Ascending aorta (tissue), 2 donors: ENCODE measurements at regions not wholly inside any gene's neighbourhood (a gene's known extent, or its start where the extent isn't known, plus 50 kb on each side); places are given as distances from the start of the nearest gene placed in this dataset.
"Not testable (repeated sequence)": the region's sequence is repeated elsewhere in the genome, so short reads cannot be mapped to it uniquely, and the experiment has no call there.

Source experiments
- DNase-seq, 2 donors: peaks; one replicate each; pipeline ENCODE4 v3.0.0-alpha.2; 2019; ENCODE audit warnings: low spot score in 2 of 2
- H3K27ac ChIP-seq, 2 donors: fragments of 200-600 bp; sonication (generic); one replicate each; pipeline ENCODE4 v1.5.1; 2016 to 2017; ENCODE audit warnings: mild to moderate bottlenecking in 1 of 2
- H3K27me3 ChIP-seq: fragments of 200-600 bp; sonication (generic); one replicate; pipeline ENCODE4 v1.5.1; 2017
- H3K36me3 ChIP-seq, 2 donors: fragments of 200-600 bp; sonication (generic); one replicate each; pipeline ENCODE4 v1.5.1; 2016
- H3K4me1 ChIP-seq, 2 donors: fragments of 200-600 bp; sonication (generic); one replicate each; pipeline ENCODE4 v1.5.1; 2016 to 2017; ENCODE audit warnings: mild to moderate bottlenecking in 1 of 2
- H3K4me3 ChIP-seq, 2 donors: fragments of 200-600 bp; sonication (generic); one replicate each; pipeline ENCODE4 v1.5.1; 2016 to 2017; ENCODE audit warnings: mild to moderate bottlenecking in 1 of 2
- H3K9me3 ChIP-seq, 2 donors: fragments of 200-600 bp; sonication (generic); one replicate each; pipeline ENCODE4 v1.5.1; 2016
- intact Hi-C: fragments of 100-400 bp; cut with DNase I; formaldehyde crosslinking; loops from one replicate; pipeline ENCODE4 v1.15.1; 2023
- TF ChIP-seq, protein P1 (sequence below), 3 experiments: fragments of 200-600 bp in 2 of 3; fragments of 450-650 bp in 1 of 3; sonication (generic) in 2 of 3; IDR thresholded peaks; one replicate each; pipeline ENCODE4 v1.5.1; 2016 to 2019; ENCODE audit warnings: antibody characterized with exemption in 3 of 3, mild to moderate bottlenecking in 1 of 3, moderate library complexity in 1 of 3

DNA sequence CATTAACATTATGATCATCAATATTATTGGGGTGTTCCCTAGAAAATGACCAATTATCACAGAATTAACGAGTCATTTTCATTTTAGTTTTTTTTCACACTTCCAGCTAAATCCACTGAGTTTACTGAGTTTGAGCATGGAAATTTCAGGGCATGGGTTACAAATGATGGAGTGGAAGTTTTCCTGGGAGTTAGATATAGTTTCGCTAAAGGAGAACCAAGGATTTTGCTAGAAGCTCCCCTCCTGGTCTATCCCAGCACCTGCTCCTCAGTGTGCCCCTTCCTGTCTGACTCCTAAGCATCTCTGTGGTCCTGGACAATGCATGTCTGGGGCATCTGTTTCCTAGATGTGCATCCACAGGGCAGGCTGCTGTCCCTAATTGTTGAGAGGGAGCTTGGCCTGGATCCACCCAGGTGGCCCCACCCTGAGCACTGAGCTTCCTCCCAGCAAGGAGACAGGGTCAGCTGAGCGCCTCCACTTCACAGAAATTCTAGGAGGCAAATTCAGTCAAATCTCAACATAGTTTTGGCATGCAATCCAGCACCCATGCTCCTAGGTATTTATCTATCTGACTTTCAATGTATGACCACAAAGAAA, 102.3 kb upstream of the GOLGA6L6 start:
- Histone ChIP-seq H3K4me3 (no peak overlapping the region), H3K9me3 (no peaks in the 10 kb centered on the region), H3K4me1 (no peaks in the 10 kb centered on the region), H3K27ac (no peak overlapping the region), H3K36me3 (no peaks in the 10 kb centered on the region), H3K27me3 (no peaks in the 10 kb centered on the region)
- DNase-seq = no peak
- intact Hi-C loops = no loop called here
- TF ChIP-seq, protein P1, sequence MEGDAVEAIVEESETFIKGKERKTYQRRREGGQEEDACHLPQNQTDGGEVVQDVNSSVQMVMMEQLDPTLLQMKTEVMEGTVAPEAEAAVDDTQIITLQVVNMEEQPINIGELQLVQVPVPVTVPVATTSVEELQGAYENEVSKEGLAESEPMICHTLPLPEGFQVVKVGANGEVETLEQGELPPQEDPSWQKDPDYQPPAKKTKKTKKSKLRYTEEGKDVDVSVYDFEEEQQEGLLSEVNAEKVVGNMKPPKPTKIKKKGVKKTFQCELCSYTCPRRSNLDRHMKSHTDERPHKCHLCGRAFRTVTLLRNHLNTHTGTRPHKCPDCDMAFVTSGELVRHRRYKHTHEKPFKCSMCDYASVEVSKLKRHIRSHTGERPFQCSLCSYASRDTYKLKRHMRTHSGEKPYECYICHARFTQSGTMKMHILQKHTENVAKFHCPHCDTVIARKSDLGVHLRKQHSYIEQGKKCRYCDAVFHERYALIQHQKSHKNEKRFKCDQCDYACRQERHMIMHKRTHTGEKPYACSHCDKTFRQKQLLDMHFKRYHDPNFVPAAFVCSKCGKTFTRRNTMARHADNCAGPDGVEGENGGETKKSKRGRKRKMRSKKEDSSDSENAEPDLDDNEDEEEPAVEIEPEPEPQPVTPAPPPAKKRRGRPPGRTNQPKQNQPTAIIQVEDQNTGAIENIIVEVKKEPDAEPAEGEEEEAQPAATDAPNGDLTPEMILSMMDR (IDR thresholded peaks at IDR 0.05) = no peak

DNA sequence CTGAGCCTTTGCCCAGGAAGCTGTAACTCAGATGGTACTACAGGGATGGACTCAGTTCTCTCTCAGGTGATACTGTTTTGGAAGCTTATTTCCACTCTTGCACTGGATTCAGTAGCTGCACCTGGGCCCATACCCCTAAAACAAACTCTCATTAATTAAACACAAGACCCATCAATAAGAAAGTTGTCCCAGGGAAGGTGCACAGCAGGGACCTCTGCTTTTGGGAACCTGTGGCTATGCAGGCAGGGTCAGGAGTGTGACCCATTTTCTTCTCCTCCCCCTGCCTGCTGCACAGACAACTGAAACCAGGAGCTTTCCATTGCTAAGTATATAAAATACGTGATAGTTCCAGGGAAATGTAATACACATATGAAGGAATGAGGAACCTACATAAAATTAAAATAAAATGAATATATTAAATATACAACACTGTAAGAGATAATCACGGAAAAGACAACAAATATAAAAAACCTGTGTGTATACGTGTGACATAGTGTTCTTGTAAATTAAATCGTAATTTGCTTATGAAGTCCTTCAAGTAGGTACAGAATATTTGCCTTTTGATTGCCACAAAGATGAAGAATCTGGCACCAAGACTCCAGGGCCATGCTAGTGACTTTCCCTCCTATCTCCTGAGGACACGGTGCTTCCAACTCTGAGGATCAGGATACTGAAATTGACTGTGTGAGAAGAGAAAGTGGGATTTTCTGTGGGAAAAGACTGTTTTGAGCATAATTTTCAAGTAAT, 101.6 kb upstream of the GOLGA6L6 start:
- no peaks in the 10 kb centered on the region for H3K9me3 ChIP-seq
- no peaks in the 10 kb centered on the region for H3K36me3 ChIP-seq
- no peak for DNase-seq
- TF ChIP-seq, protein P1 (IDR thresholded peaks at IDR 0.05) = no peak
- H3K4me1 ChIP-seq = no peaks in the 10 kb centered on the region
- intact Hi-C loops = no loop called here
- H3K27me3 ChIP-seq = no peaks in the 10 kb centered on the region
- no peak overlapping the region for H3K4me3 ChIP-seq
- no peak overlapping the region for H3K27ac ChIP-seq

DNA sequence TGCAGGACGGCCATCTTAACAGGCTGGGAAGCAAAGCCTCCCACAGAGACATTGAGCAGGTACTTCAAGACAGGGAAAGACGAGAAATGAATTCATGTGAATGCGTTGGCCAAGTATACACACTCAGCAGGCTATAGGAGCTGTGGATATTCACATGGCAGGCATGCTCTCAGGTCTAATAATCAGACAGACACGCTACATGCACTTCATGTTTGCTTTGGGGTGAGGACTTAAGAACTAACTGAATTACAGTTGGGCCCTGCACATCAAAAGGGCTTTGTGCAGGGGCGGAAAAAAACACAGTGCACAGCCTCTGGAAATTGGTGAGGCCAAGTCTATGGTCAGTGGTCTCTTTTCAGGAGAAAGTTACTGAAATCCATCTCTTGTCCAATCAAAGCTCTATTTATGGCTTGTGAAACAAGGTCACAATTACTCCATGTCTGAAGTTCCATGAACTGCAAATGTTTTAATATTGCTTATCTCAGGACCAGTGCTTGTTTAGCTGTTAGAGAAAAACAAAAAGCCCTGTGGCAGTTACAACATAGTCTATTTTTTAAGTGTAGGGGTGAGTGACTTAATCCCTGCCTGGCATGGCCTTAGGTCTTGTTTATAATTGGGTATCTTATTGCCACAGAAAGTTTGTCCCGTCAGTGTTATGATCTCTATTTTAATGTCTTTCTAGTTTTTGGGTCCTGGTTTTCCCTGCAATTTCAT, 100.6 kb upstream of the GOLGA6L6 start:
- H3K4me1 ChIP-seq = no peaks in the 10 kb centered on the region
- no peak overlapping the region for H3K4me3 ChIP-seq
- TF ChIP-seq, protein P1 (IDR thresholded peaks at IDR 0.05) = no peak
- H3K36me3 ChIP-seq = no peaks in the 10 kb centered on the region
- H3K27ac ChIP-seq = no peak overlapping the region
- no peaks in the 10 kb centered on the region for H3K27me3 ChIP-seq
- no peak for DNase-seq
- intact Hi-C loops = no loop called here
- H3K9me3 ChIP-seq = no peaks in the 10 kb centered on the region

DNA sequence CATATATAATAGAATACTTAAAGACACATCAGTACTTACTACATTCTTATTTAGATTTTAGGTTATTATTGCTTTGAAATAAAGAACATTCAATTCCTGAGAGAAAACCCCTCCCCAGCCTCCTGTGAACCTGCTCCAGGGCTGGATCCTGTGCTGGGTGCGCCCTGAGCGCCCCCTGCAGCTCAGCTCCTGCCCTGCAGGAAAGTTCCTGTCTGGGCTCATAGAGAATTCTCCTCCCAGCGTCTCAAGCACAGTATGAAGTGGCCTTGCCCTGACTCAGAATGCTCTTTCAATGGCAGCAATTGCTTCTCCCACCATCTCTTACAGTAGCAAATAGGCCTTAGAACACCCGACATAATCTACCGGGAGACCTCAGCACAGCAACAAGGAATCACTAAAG, 98.8 kb upstream of the GOLGA6L6 start:
- H3K36me3 ChIP-seq, H3K9me3 ChIP-seq, H3K4me3 ChIP-seq, DNase-seq, H3K4me1 ChIP-seq, H3K27me3 ChIP-seq, H3K27ac ChIP-seq, intact Hi-C loops: not testable (repeated sequence)

DNA sequence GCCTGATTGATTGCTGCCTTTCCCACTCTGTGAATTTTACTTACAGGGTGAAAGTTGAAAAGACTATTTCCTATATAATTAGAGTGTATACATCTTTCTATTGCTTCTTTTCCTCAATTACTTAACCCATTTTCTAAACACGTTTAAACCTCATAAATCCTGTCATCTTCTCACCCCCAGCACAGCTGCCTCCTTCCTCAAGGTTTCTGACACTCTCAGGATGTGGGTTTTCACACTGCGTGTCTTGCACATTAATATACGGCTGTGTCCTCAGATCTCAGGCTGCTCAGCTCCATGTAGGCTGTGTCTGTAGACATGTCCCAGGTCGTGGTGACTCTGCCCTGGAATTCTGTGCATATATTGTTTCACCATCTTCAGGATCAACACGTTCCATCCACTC, 97.6 kb upstream of the GOLGA6L6 start:
- H3K4me1 ChIP-seq, intact Hi-C loops: not testable (repeated sequence)

DNA sequence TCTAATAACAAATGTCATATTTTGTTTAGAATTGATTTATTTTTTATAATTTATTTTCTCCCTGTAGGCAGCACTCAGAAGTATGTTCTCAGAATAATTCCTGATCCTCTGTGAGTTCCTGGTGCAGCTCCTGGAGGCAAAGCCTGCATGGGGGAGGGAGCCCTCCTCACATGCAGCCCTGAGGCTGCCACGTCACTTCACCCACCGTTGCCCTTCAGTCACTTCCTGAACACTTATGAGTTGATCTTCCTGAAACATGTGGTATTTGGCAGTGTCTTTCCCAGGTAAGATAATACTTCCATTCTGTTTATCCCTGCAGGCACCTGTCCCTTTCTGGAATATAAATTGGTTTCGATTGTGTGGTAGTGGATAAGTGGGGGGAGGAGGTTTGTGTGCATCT, 95.9 kb upstream of the GOLGA6L6 start:
- H3K36me3 ChIP-seq, H3K4me1 ChIP-seq, DNase-seq, H3K27ac ChIP-seq, H3K4me3 ChIP-seq, intact Hi-C loops, H3K9me3 ChIP-seq, H3K27me3 ChIP-seq: not testable (repeated sequence)

More for the DNA sequence above, 97.6 kb upstream of the GOLGA6L6 start:
- not testable (repeated sequence) for H3K27me3 ChIP-seq, H3K9me3 ChIP-seq, H3K36me3 ChIP-seq, DNase-seq, H3K27ac ChIP-seq, H3K4me3 ChIP-seq

DNA sequence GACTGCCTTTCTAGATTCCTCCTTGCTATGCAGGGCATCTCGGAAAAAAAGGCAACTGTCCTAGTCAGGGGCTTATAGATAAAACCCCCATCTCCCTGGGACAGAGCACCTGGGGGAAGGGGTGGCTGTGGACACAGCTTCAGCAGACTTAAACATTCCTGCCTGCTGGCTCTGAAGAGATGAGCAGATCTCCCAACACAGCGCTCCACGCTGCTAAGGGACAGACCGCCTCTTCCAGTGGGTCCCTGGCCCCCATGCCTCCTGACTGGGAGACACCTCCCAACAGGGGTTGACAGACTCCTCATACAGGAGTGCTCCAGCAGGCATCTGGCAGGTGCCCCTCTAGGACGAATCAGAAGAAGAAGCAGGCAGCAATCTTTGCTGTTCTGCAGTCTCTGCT, 87.9 kb upstream of the GOLGA6L6 start:
- H3K4me3 ChIP-seq, H3K27ac ChIP-seq, intact Hi-C loops, H3K9me3 ChIP-seq, H3K27me3 ChIP-seq, H3K4me1 ChIP-seq, H3K36me3 ChIP-seq, DNase-seq: not testable (repeated sequence)

DNA sequence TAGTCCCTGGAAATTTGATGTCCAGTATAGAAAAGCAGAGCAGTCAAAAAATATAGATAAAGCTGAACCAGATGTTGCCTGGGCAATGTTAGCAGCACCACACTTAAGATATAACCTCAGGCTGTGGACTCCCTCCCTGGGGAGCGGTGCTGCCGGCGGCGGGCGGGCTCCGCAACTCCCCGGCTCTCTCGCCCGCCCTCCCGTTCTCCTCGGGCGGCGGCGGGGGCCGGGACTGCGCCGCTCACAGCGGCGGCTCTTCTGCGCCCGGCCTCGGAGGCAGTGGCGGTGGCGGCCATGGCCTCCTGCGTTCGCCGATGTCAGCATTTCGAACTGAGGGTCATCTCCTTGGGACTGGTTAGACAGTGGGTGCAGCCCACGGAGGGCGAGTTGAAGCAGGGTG, 86.9 kb upstream of the GOLGA6L6 start:
- H3K27me3 ChIP-seq, H3K4me1 ChIP-seq, H3K9me3 ChIP-seq, H3K27ac ChIP-seq, H3K4me3 ChIP-seq, H3K36me3 ChIP-seq, intact Hi-C loops, DNase-seq: not testable (repeated sequence)

DNA sequence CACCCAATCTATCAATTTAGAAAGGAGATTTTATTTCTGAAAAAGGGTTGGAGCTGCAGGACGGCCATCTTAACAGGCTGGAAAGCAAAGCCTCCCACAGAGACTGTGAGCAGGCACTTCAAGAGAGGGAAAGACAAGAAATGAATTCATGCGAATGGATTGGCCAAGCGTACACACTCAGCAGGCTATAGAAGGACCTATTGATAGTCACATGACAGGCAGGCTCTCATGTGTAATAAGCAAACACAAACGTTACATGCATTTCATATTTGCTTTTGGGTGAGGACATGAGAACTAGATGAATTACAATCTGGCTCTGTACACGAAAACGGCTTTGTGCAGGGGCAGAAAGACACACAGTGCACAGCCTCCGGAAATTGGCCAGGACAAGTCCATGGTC, 83.9 kb upstream of the GOLGA6L6 start:
- H3K27me3 ChIP-seq, H3K9me3 ChIP-seq, H3K4me3 ChIP-seq, intact Hi-C loops, H3K4me1 ChIP-seq, DNase-seq, H3K36me3 ChIP-seq, H3K27ac ChIP-seq: not testable (repeated sequence)

DNA sequence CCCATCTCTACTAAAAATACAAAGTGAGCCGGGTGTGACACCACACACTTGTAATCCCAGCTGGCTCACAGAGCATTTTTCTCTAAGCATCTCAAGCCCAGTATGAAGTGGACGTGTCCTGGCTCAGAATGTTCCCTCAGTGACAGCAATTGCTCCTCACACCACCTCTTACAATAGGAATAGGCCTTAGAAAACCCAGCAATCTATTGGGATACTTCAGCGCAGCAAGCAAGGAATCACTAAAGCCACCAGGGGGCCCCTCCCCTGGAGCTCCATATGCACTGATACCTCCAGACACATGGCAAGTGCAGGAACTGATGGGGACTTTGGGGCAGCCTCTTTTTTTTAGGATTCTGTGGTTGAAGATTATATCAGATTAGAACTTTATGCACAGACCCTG, 82.5 kb upstream of the GOLGA6L6 start:
- H3K36me3 ChIP-seq, intact Hi-C loops, H3K4me3 ChIP-seq, H3K9me3 ChIP-seq, H3K4me1 ChIP-seq, H3K27ac ChIP-seq, DNase-seq, H3K27me3 ChIP-seq: not testable (repeated sequence)

DNA sequence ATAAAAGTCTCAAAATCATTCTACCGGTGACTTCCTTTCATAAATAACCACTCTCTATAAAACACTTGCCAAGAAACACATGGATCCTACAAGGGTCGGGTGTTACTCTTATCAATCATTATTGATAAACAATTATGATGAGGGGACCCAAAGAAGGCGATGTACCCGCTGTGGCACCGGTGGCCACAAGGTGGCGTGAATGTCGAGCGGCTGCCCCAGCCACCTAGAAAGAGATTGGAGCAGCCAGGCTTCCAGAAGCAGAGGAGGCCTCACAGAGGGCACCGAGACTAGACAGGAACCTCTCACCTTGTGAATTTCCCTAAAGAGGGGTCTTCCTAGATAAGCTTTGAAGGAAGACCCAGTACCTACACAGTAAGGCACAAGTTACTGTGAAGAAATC, 80.5 kb upstream of the GOLGA6L6 start:
- H3K36me3 ChIP-seq, H3K27ac ChIP-seq, H3K4me3 ChIP-seq, H3K9me3 ChIP-seq, H3K27me3 ChIP-seq, intact Hi-C loops, H3K4me1 ChIP-seq, DNase-seq: not testable (repeated sequence)
